ENCODE measurements at regions not wholly inside any gene's neighbourhood (a gene's known extent, or its start where the extent isn't known, plus 50 kb on each side); places are given as distances from the start of the nearest gene placed in this dataset.
A peak's percentile ranks its signal among the peaks of the same experiment; 100 is the strongest.

- DNase-seq (ENCODE audit: low spot score) = no peak
These were observed 144.1 kb upstream of the STK17B start for GRCh38 chr2:196315388-196316049.

- DNase-seq (ENCODE audit: low spot score) = no peak
These were observed 144.7 kb upstream of the STK17B start for GRCh38 chr2:196316050-196316430.

GRCh38 chr2:196318517-196319377 is 147.4 kb upstream of the STK17B start:
- no peak for DNase-seq (ENCODE audit: low spot score)

- DNase-seq (ENCODE audit: low spot score) = no peak
These were observed 151.8 kb upstream of the STK17B start for GRCh38 chr2:196322973-196323810.

GRCh38 chr2:196324211-196324610 is 152.8 kb upstream of the STK17B start:
- no peak for DNase-seq (ENCODE audit: low spot score)

GRCh38 chr2:196328088-196328680 is 156.8 kb upstream of the STK17B start:
- no peak for DNase-seq (ENCODE audit: low spot score)

GRCh38 chr2:196329959-196330358 is 158.6 kb upstream of the STK17B start:
- no peak for DNase-seq (ENCODE audit: low spot score)

- DNase-seq (ENCODE audit: low spot score) = no peak
These were observed 159.3 kb upstream of the STK17B start for GRCh38 chr2:196330645-196331044.

- no peak for DNase-seq (ENCODE audit: low spot score)
These were observed 159.8 kb upstream of the STK17B start for GRCh38 chr2:196331143-196331542.

GRCh38 chr2:196331851-196332250 is 160.5 kb upstream of the STK17B start:
- DNase-seq (ENCODE audit: low spot score) = no peak

- DNase-seq (ENCODE audit: low spot score) = no peak
These were observed 162.0 kb upstream of the STK17B start for GRCh38 chr2:196333397-196333796.

GRCh38 chr2:196334710-196335109 is 163.3 kb upstream of the STK17B start:
- no peak for DNase-seq (ENCODE audit: low spot score)

- no peak for DNase-seq (ENCODE audit: low spot score)
These were observed 163.8 kb upstream of the STK17B start for GRCh38 chr2:196335221-196335634.

GRCh38 chr2:196336207-196336606 is 164.8 kb upstream of the STK17B start:
- no peak for DNase-seq (ENCODE audit: low spot score)

GRCh38 chr2:196336715-196337114 is 165.3 kb upstream of the STK17B start:
- no peak for DNase-seq (ENCODE audit: low spot score)

- peak; percentile 17 for DNase-seq (ENCODE audit: low spot score)
These were observed 166.0 kb upstream of the STK17B start for GRCh38 chr2:196337208-196337953.

- DNase-seq (ENCODE audit: low spot score) = no peak
These were observed 167.1 kb upstream of the STK17B start for GRCh38 chr2:196338440-196338839.

GRCh38 chr2:196341277-196341841 is 170.0 kb upstream of the STK17B start:
- DNase-seq (ENCODE audit: low spot score) = no peak

- DNase-seq (ENCODE audit: low spot score) = no peak
These were observed 173.0 kb upstream of the STK17B start for GRCh38 chr2:196344397-196344796.

- no peak for DNase-seq (ENCODE audit: low spot score)
These were observed 182.3 kb upstream of the STK17B start for GRCh38 chr2:196353717-196354116.

- DNase-seq (ENCODE audit: low spot score) = no peak
These were observed 182.8 kb upstream of the STK17B start for GRCh38 chr2:196354186-196354585.
